ENCODE measurements at regions not wholly inside any gene's neighbourhood (a gene's known extent, or its start where the extent isn't known, plus 50 kb on each side); places are given as distances from the start of the nearest gene placed in this dataset.

GRCh38 chr14:84674636-84675035 lies 855.3 kb upstream of the FLRT2 start:
- TF ChIP-seq, protein P1, sequence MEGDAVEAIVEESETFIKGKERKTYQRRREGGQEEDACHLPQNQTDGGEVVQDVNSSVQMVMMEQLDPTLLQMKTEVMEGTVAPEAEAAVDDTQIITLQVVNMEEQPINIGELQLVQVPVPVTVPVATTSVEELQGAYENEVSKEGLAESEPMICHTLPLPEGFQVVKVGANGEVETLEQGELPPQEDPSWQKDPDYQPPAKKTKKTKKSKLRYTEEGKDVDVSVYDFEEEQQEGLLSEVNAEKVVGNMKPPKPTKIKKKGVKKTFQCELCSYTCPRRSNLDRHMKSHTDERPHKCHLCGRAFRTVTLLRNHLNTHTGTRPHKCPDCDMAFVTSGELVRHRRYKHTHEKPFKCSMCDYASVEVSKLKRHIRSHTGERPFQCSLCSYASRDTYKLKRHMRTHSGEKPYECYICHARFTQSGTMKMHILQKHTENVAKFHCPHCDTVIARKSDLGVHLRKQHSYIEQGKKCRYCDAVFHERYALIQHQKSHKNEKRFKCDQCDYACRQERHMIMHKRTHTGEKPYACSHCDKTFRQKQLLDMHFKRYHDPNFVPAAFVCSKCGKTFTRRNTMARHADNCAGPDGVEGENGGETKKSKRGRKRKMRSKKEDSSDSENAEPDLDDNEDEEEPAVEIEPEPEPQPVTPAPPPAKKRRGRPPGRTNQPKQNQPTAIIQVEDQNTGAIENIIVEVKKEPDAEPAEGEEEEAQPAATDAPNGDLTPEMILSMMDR (IDR thresholded peaks at IDR 0.05; ENCODE audit: extremely low read depth in 1 of 2, insufficient read depth in 1 of 2, low read depth in 1 of 2, low read length in 2 of 2) = no peak
- TF ChIP-seq POLR2A (IDR thresholded peaks at IDR 0.05; ENCODE audit: low read depth, low read length) (no peak), GATA2 (IDR thresholded peaks at IDR 0.05; ENCODE audit: insufficient read depth, insufficient read length, low read depth, low read length) (no peak), POLR2AphosphoS5 (IDR thresholded peaks at IDR 0.05; ENCODE audit: insufficient read depth, low read depth, low read length) (no peak), FOS (IDR thresholded peaks at IDR 0.05; ENCODE audit: borderline replicate concordance, insufficient read depth, low read length) (no peak)
